ENCODE measurements at regions not wholly inside any gene's neighbourhood (a gene's known extent, or its start where the extent isn't known, plus 50 kb on each side); places are given as distances from the start of the nearest gene placed in this dataset.
"Not testable (repeated sequence)": the region's sequence is repeated elsewhere in the genome, so short reads cannot be mapped to it uniquely, and the experiment has no call there.

- intact Hi-C loops (cut with DNase I); ATAC-seq (ENCODE audit: poor library complexity); DNase-seq: not testable (repeated sequence)
Observed at GRCh38 chr2:22156661-22157060, 1032.9 kb downstream of the TDRD15 start.

GRCh38 chr2:22167256-22167655 is 1043.5 kb downstream of the TDRD15 start:
- ATAC-seq (ENCODE audit: poor library complexity): no peak
- DNase-seq: no peak
- intact Hi-C loops (cut with DNase I): no loop called here

GRCh38 chr2:22175003-22175402 is 1051.2 kb downstream of the TDRD15 start:
- ATAC-seq (ENCODE audit: poor library complexity) (no peak), DNase-seq (no peak)
- intact Hi-C loops (cut with DNase I): no loop called here

- intact Hi-C loops (cut with DNase I): no loop called here
- DNase-seq: no peak
- ATAC-seq (ENCODE audit: poor library complexity): no peak
Observed at GRCh38 chr2:22185251-22185650, 1061.5 kb downstream of the TDRD15 start.

GRCh38 chr2:22186261-22186828 is 1062.6 kb downstream of the TDRD15 start:
- DNase-seq; intact Hi-C loops (cut with DNase I); ATAC-seq (ENCODE audit: poor library complexity): not testable (repeated sequence)

DNA sequence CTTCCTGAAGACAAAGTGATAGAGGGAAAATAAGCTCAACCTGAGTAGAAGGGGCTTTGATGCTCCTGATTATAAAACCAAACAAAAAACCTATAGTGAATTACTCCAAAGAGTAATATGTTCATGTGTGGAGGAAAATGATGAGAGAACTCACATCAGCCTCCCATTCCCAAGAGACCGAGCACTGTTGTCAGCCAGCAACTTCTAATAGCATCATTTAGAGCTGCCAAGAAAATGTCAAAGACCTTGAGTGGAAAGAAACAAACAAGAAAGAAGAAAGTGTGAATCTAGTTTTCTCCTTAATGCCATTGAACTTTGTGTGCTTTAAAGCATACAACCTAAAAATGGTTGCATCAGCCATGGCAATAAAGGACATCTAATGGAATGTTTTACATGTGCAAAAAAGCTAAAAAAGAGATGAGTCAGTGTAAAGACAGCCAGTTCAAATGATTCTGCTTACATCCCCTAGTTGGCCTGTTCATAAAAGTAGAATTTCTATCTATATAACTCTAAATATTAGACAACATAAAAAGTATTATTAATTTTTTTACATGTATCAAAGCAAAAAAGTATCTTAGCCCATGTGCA is 1066.2 kb downstream of the TDRD15 start:
- DNase-seq: no peak
- intact Hi-C loops (cut with DNase I): no loop called here
- no peak for ATAC-seq (ENCODE audit: poor library complexity)

DNA sequence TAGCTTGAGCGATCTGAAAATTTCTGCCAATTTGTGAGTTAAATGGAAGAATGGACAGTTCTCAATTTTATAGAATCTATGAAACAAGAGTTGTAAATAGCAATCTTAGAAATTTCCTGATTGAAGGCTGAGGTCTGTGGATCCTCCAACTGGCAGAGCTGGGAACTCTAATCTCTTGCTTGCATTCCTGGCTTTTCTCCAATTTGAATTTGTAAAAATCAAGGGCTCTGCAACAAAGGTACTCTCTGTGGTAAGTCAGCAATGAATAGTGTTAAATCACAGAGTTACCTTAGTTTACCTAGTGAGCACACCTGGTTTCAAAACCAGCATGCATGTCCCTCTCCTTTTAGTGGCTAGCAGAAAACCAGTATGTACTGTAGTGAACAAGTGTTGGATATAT is 1070.5 kb downstream of the TDRD15 start:
- no peak for ATAC-seq (ENCODE audit: poor library complexity)
- intact Hi-C loops (cut with DNase I): no loop called here

GRCh38 chr2:22196806-22197205 is 1073.0 kb downstream of the TDRD15 start:
- ATAC-seq (ENCODE audit: poor library complexity): no peak
- no peak for DNase-seq
- intact Hi-C loops (cut with DNase I): no loop called here

More for the DNA sequence above, 1070.5 kb downstream of the TDRD15 start:
- DNase-seq: no peak

GRCh38 chr2:22198381-22199283 is 1074.9 kb downstream of the TDRD15 start:
- DNase-seq (no peak), ATAC-seq (ENCODE audit: poor library complexity) (no peak)
- intact Hi-C loops (cut with DNase I): no loop called here

DNA sequence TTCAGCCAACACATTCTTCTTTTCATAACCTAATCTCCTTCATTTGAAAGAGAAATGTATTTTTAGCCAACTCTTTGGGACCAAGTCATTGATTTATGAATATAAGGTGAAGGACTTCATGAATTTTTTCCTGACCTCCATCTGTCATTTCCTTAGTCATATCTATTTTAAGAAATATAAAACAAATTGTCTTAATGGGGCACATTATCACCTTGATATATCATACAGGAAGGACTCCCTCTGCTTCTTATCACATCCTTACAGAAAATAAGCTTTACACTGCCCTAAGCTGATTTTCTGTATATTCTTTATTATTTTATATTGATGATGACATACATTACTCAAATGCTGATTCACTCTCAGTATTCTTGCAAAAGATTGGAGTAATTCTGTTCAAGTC is 1076.2 kb downstream of the TDRD15 start:
- intact Hi-C loops (cut with DNase I): no loop called here
- no peak for ATAC-seq (ENCODE audit: poor library complexity)
- DNase-seq: no peak

GRCh38 chr2:22209545-22209944 is 1085.8 kb downstream of the TDRD15 start:
- ATAC-seq (ENCODE audit: poor library complexity) (no peak), DNase-seq (no peak)
- intact Hi-C loops (cut with DNase I): no loop called here

DNA sequence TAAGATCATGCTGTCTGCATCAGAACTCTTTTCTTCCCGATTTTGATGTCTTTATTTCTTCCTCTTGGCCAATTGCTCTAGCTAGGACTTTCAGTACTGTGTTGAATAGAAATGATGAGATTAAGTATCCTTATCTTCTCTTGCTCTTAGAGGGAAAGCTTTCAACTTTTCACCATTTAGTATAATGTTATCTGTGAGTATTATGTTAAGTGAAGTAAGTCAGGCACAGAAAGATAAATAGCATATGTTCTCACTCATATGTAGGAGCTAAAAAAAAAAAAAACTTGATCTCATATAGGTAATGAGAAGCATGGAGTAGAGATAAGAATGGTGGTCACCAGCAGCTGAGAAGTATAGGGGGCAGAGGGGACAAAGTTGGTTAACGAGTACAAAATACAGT is 1089.5 kb downstream of the TDRD15 start:
- ATAC-seq (ENCODE audit: poor library complexity): no peak
- DNase-seq: no peak
- intact Hi-C loops (cut with DNase I): no loop called here

DNA sequence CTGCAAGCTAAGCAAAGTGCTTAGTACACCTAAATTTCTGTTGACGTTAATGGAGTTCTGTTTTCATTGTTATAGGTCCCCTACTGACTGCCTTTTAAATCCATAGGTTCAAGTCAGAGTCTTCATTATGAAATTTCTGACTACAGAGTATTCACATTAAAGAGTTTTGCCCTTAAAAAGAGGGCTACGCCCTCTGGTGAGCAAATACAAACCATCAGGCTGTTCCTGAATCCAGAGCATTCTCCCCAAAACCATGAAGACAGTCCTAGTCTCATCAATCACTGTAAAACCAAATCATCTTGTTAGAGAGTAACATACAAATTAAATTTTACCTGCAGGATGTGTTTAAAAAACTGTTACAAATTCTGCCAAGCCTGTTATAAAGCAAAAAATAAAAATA is 1091.7 kb downstream of the TDRD15 start:
- intact Hi-C loops (cut with DNase I): no loop called here
- DNase-seq (no peak), ATAC-seq (ENCODE audit: poor library complexity) (no peak)

DNA sequence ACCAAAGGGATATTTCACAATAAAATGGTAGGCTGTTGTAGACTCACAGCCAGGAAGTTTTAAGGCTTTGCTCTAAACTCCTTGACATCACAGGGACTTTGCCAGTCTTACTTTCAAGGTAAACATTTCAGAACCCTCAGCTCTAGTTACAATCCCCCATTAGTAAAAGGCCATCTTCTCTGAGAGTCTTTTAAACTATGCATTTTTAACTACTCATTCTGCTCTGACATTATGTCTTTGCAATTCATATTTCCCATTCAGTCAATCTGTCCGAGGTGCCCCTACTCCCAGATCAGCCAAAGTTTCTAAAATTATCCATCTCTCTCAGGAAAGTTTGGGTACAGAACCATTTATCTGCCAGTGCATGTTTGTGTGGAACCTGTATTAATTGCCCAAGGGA is 1094.1 kb downstream of the TDRD15 start:
- no peak for ATAC-seq (ENCODE audit: poor library complexity)
- no peak for DNase-seq
- intact Hi-C loops (cut with DNase I): no loop called here

- DNase-seq (no peak), ATAC-seq (ENCODE audit: poor library complexity) (no peak)
- intact Hi-C loops (cut with DNase I): no loop called here
Observed at GRCh38 chr2:22221006-22221405, 1097.2 kb downstream of the TDRD15 start.

GRCh38 chr2:22238967-22239366 is 1115.2 kb downstream of the TDRD15 start:
- no peak for ATAC-seq (ENCODE audit: poor library complexity)
- intact Hi-C loops (cut with DNase I): no loop called here
- no peak for DNase-seq

DNA sequence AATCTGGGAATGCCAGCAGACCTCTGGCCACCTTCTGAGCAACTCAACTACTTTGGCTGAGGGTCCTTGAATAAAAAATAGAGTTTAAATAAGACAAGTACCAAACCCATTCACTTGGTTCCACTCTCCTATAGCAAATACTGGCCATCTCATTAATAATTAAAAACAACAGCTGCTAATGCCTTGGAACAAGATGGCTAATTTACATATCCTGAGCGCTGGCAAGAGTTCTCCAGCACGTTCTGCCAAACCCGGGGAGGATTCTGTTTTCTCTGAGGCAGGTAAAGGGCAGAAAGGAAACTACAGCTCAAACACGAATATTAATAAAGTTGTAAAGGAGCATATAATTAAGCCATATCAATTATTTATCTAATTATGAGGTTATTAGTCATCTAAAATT is 1123.7 kb downstream of the TDRD15 start:
- no peak for DNase-seq
- intact Hi-C loops (cut with DNase I): no loop called here
- ATAC-seq (ENCODE audit: poor library complexity): no peak

GRCh38 chr2:22248851-22249250 is 1125.1 kb downstream of the TDRD15 start:
- intact Hi-C loops (cut with DNase I): no loop called here
- DNase-seq (no peak), ATAC-seq (ENCODE audit: poor library complexity) (no peak)

DNA sequence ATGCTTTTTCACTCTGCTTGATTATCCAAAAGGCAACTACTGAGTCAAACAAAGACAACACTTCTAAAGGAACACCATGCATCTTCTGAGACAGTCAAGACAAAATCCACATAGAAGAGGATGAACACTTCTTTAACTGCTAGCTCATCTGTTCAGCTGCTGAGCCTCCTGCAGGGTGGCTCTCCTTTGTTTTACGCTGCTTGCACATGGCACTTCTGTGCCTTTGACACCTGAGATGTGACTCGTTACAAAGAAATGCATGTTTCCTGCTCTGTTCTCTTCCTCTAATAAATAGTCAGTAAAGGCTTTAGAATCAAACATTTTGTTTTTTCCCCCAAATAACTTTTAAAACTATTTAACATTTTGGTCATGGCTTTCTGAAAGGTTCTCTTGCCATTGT is 1129.4 kb downstream of the TDRD15 start:
- DNase-seq (no peak), ATAC-seq (ENCODE audit: poor library complexity) (no peak)
- intact Hi-C loops (cut with DNase I): no loop called here

GRCh38 chr2:22261165-22261564 is 1123.8 kb upstream of the KLHL29 start:
- intact Hi-C loops (cut with DNase I): no loop called here
- no peak for DNase-seq
- no peak for ATAC-seq (ENCODE audit: poor library complexity)

All from Right ventricle myocardium superior (tissue), 1 donor.